GM23338 (cell line): ENCODE measurements at regions not wholly inside any gene's neighbourhood (a gene's known extent, or its start where the extent isn't known, plus 50 kb on each side); places are given as distances from the start of the nearest gene placed in this dataset.

Source experiments
- ATAC-seq: fragments of 200-7000 bp; cut with Tn5 transposase; 3 replicates; pipeline ENCODE4 v1.9.1; 2020
- DNase-seq: peaks from one replicate; pipeline ENCODE4 v3.0.0-alpha.2; 2015; ENCODE audit warnings: low spot score
- H2AFZ ChIP-seq: fragments of 200-600 bp; sonication (generic); 2 replicates; pipeline ENCODE4 v1.8.0; 2016; ENCODE audit warnings: antibody characterized with exemption, mild to moderate bottlenecking, moderate library complexity
- H3F3A ChIP-seq: fragments of 200-600 bp; sonication (generic); replicated peaks from 2 replicates; pipeline ENCODE4 v1.8.0; 2017; ENCODE audit warnings: antibody characterized with exemption, mixed run types, low read depth
- H3K27ac ChIP-seq: fragments of 200-600 bp; sonication (generic); 2 replicates; pipeline ENCODE4 v1.6.1; 2016; ENCODE audit warnings: low read depth
- H3K27me3 ChIP-seq: fragments of 200-600 bp; sonication (generic); 2 replicates; pipeline ENCODE4 v1.8.0; 2016; ENCODE audit warnings: mild to moderate bottlenecking, mixed run types, moderate library complexity; ENCODE audit not compliant: insufficient read depth
- H3K36me3 ChIP-seq: fragments of 200-600 bp; sonication (generic); 2 replicates; pipeline ENCODE4 v1.8.0; 2016; ENCODE audit warnings: mild to moderate bottlenecking; ENCODE audit not compliant: insufficient read depth
- H3K4me1 ChIP-seq: fragments of 200-600 bp; sonication (generic); 2 replicates; pipeline ENCODE4 v1.8.0; 2016; ENCODE audit warnings: mild to moderate bottlenecking, moderate library complexity; ENCODE audit not compliant: insufficient read depth
- H3K4me2 ChIP-seq: fragments of 200-600 bp; sonication (generic); 2 replicates; pipeline ENCODE4 v1.7.1; 2017; ENCODE audit warnings: mixed run types
- H3K4me3 ChIP-seq: fragments of 200-600 bp; sonication (generic); 2 replicates; pipeline ENCODE4 v1.6.1; 2016; ENCODE audit warnings: mixed run types
- H3K79me2 ChIP-seq: fragments of 200-600 bp; sonication (generic); replicated peaks from 2 replicates; pipeline ENCODE4 v1.8.0; 2017; ENCODE audit warnings: mild to moderate bottlenecking; ENCODE audit not compliant: insufficient read depth
- H3K9me2 ChIP-seq: fragments of 200-600 bp; sonication (generic); 2 replicates; pipeline ENCODE4 v1.8.0; 2017; ENCODE audit not compliant: insufficient read depth
- H4K20me1 ChIP-seq: fragments of 200-600 bp; sonication (generic); replicated peaks from 2 replicates; pipeline ENCODE4 v1.8.0; 2017; ENCODE audit warnings: mild to moderate bottlenecking; ENCODE audit not compliant: insufficient read depth
- H3K27ac Mint-ChIP-seq: 2 replicates; pipeline ENCODE4 v1.8.0; 2020; ENCODE audit warnings: inconsistent platforms, mild to moderate bottlenecking, moderate library complexity, mixed read lengths
- H3K27me3 Mint-ChIP-seq: 3 replicates; pipeline ENCODE4 v1.8.0; 2022; ENCODE audit warnings: low read depth, mild to moderate bottlenecking, moderate library complexity, mixed read lengths, inconsistent platforms; ENCODE audit not compliant: insufficient read depth, poor library complexity
- H3K36me3 Mint-ChIP-seq: 3 replicates; pipeline ENCODE4 v1.8.0; 2021; ENCODE audit warnings: low read depth, mild to moderate bottlenecking, inconsistent platforms, moderate library complexity, mixed read lengths
- H3K4me1 Mint-ChIP-seq: 3 replicates; pipeline ENCODE4 v1.8.0; 2020; ENCODE audit warnings: mild to moderate bottlenecking, inconsistent platforms, mixed read lengths
- H3K4me3 Mint-ChIP-seq: 3 replicates; pipeline ENCODE4 v1.8.0; 2021; ENCODE audit warnings: moderate library complexity, mild to moderate bottlenecking, inconsistent platforms, mixed read lengths
- H3K9me3 Mint-ChIP-seq: 3 replicates; pipeline ENCODE4 v1.8.0; 2020; ENCODE audit warnings: moderate library complexity, mild to moderate bottlenecking, inconsistent platforms, mixed read lengths
- CREB1 ChIP-seq: fragments of 250-450 bp; sonication (Bioruptor Pico); IDR thresholded peaks from 2 replicates; pipeline ENCODE4 v1.5.0; 2020; ENCODE audit warnings: low read depth, mild to moderate bottlenecking, moderate library complexity
- CTCF ChIP-seq, 2 experiments: fragments of 200-600 bp in 1 of 2; sonication (generic) in 1 of 2; conservative IDR thresholded peaks; 2 replicates each; pipeline versions ENCODE4 v1.5.1 to v1.6.1; 2016 to 2017; ENCODE audit warnings: antibody characterized with exemption in 2 of 2, low read depth in 2 of 2, mild to moderate bottlenecking in 2 of 2, moderate library complexity in 1 of 2
- ETS1 ChIP-seq: IDR thresholded peaks from 2 replicates; pipeline ENCODE4 v1.6.1; 2016; ENCODE audit warnings: antibody characterized with exemption
- EZH2 ChIP-seq: fragments of 200-600 bp; sonication (generic); IDR thresholded peaks from one replicate; pipeline ENCODE4 v1.8.0; 2017; ENCODE audit warnings: antibody characterized with exemption, mild to moderate bottlenecking, low read depth; ENCODE audit not compliant: unreplicated experiment
- EZH2phosphoT487 ChIP-seq: fragments of 200-600 bp; sonication (generic); IDR thresholded peaks from one replicate; pipeline ENCODE4 v1.8.1; 2018; ENCODE audit warnings: antibody characterized with exemption; ENCODE audit not compliant: unreplicated experiment
- JUNB ChIP-seq: IDR thresholded peaks from one replicate; pipeline ENCODE4 v1.6.1; 2016; ENCODE audit warnings: antibody characterized with exemption; ENCODE audit not compliant: unreplicated experiment
- NANOG ChIP-seq: IDR thresholded peaks from 2 replicates; pipeline ENCODE4 v1.6.1; 2016; ENCODE audit warnings: antibody characterized with exemption, borderline replicate concordance
- POLR2AphosphoS5 ChIP-seq: IDR thresholded peaks from 2 replicates; pipeline ENCODE4 v1.6.1; 2016; ENCODE audit warnings: antibody characterized with exemption, low read depth
- REST ChIP-seq: IDR thresholded peaks from one replicate; pipeline ENCODE4 v1.6.1; 2018; ENCODE audit warnings: antibody characterized with exemption; ENCODE audit not compliant: unreplicated experiment
- STAT1 ChIP-seq: IDR thresholded peaks from one replicate; pipeline ENCODE4 v1.6.1; 2016; ENCODE audit warnings: antibody characterized with exemption; ENCODE audit not compliant: unreplicated experiment
- ZNF114 ChIP-seq: fragments of 250-450 bp; sonication (Bioruptor Pico); IDR thresholded peaks from 2 replicates; pipeline ENCODE4 v1.5.0; 2020; ENCODE audit warnings: mild to moderate bottlenecking, moderate library complexity
- ZNF331 ChIP-seq: fragments of 250-450 bp; sonication (Bioruptor Pico); IDR thresholded peaks from 2 replicates; pipeline ENCODE4 v1.5.0; 2020; ENCODE audit warnings: low read depth, mild to moderate bottlenecking, moderate library complexity
- ZNF462 ChIP-seq: fragments of 250-450 bp; sonication (Bioruptor Pico); IDR thresholded peaks from 2 replicates; pipeline ENCODE4 v1.5.0; 2020; ENCODE audit warnings: mild to moderate bottlenecking, moderate library complexity

- Mint-ChIP-seq H3K36me3 (no peaks in the 10 kb centered on the region), H3K4me1 (no peaks in the 10 kb centered on the region)
- no peak for ATAC-seq
Measured at GRCh38 chr4:137039370-137039769, 492.9 kb downstream of the PCDH18 start.

More at GRCh38 chr4:137039370-137039769, 492.9 kb downstream of the PCDH18 start:
- Histone ChIP-seq H3F3A (no peaks in the 10 kb centered on the region), H3K4me2 (no peak overlapping the region), H3K27ac (no peak overlapping the region), H3K27me3 (no peaks in the 10 kb centered on the region), H3K36me3 (no peaks in the 10 kb centered on the region), H3K79me2 (no peaks in the 10 kb centered on the region), H2AFZ (no peak overlapping the region), H3K4me1 (no peaks in the 10 kb centered on the region), H3K9me2 (no peaks in the 10 kb centered on the region), H3K4me3 (no peak overlapping the region), H4K20me1 (no peaks in the 10 kb centered on the region)
- Mint-ChIP-seq H3K4me3 (no peak overlapping the region), H3K27ac (no peak overlapping the region), H3K9me3 (no peaks in the 10 kb centered on the region), H3K27me3 (no peaks in the 10 kb centered on the region)
- TF ChIP-seq CREB1 (no peak), JUNB (no peak), REST (no peak), EZH2 (no peak), EZH2phosphoT487 (no peak), CTCF (conservative IDR thresholded peaks at IDR 0.05; ENCODE audit: low read depth in 2 of 2) (no peak), NANOG (no peak), ETS1 (no peak), STAT1 (no peak), ZNF331 (no peak), ZNF462 (CRISPR knock-in tag) (no peak), POLR2AphosphoS5 (no peak), ZNF114 (CRISPR knock-in tag) (no peak)
- DNase-seq = no peak
